Thyroid gland (tissue), 4 donors: ENCODE measurements at regions not wholly inside any gene's neighbourhood (a gene's known extent, or its start where the extent isn't known, plus 50 kb on each side); places are given as distances from the start of the nearest gene placed in this dataset.

Experiments
- DNase-seq, 2 donors: peaks; one replicate each; pipeline ENCODE4 v3.0.0-alpha.2; 2019
- H3K27ac ChIP-seq, 3 donors: fragments of 200-600 bp; sonication (generic); 1 replicate in 2 of 3; 2 replicates in 1 of 3; pipeline ENCODE4 v1.5.1; 2016 to 2019; ENCODE audit warnings: mild to moderate bottlenecking in 1 of 3, moderate library complexity in 1 of 3
- H3K27me3 ChIP-seq: fragments of 200-600 bp; sonication (generic); one replicate; pipeline ENCODE4 v1.5.1; 2019
- H3K36me3 ChIP-seq, 2 donors: fragments of 200-600 bp; sonication (generic); one replicate each; pipeline ENCODE4 v1.5.1; 2016 to 2019
- H3K4me1 ChIP-seq, 2 donors: fragments of 200-600 bp; sonication (generic); one replicate each; pipeline ENCODE4 v1.5.1; 2017 to 2019
- H3K4me3 ChIP-seq, 3 donors: fragments of 200-600 bp; sonication (generic); replicated peaks in 1 of 3; 1 replicate in 2 of 3; 2 replicates in 1 of 3; pipeline ENCODE4 v1.5.1; 2016; ENCODE audit warnings: mild to moderate bottlenecking in 1 of 3
- H3K9me3 ChIP-seq: fragments of 200-600 bp; sonication (generic); one replicate; pipeline ENCODE4 v1.5.1; 2017
- POLR2A ChIP-seq, 2 donors: fragments of 450-650 bp; IDR thresholded peaks; one replicate each; pipeline ENCODE4 v1.6.1; 2017; ENCODE audit warnings: antibody characterized with exemption in 2 of 2, mild to moderate bottlenecking in 2 of 2, moderate library complexity in 1 of 2
- WGBS, 2 donors: methylation state at CpG; one replicate each; pipeline ENCODE4 v1.1.5; 2017; 5-methylcytosine and 5-hydroxymethylcytosine counted together
- intact Hi-C: fragments of 100-400 bp; cut with DNase I; formaldehyde crosslinking; loops from one replicate; pipeline ENCODE4 v1.15.1; 2023
- TF ChIP-seq, protein P1 (sequence below), 6 experiments: fragments of 200-600 bp in 3 of 6; fragments of 450-650 bp in 3 of 6; sonication (generic) in 3 of 6; IDR thresholded peaks; one replicate each; pipeline ENCODE4 v1.5.1; 2016 to 2019; ENCODE audit warnings: antibody characterized with exemption in 6 of 6, mild to moderate bottlenecking in 2 of 6, inconsistent platforms in 1 of 6, moderate library complexity in 1 of 6

DNA sequence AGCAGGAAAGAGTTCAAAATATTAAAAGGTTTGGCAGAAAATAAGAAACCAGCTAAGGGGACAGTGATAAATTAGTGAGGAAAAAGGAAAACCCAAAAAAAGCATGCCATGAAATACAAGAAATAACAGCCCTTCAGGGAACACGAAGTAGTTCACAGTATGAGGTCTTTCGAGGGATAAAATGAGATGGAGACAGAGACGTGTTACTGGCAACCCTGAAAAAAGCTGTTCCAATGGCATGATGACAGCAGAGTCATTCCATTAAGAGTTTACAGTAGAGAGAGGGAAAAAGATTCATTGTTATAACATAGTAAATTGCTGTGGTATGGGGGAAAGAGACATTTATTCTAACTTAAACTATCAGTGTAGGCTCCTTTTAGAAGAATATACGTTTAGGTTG lies 391.2 kb downstream of the ANKRD7 start:
- DNase-seq, result no peak
- no peaks in the 10 kb centered on the region for H3K27me3 ChIP-seq
- H3K36me3 ChIP-seq, result no peaks in the 10 kb centered on the region
- intact Hi-C loops, result no loop called here
- no peak overlapping the region for H3K4me3 ChIP-seq
- H3K4me1 ChIP-seq, result no peaks in the 10 kb centered on the region
- H3K27ac ChIP-seq, result no peak overlapping the region
- no peaks in the 10 kb centered on the region for H3K9me3 ChIP-seq
- WGBS, 2 donors, result 66 to 67% methylated on average over 4 of the region's 4 CpGs
- TF ChIP-seq, protein P1, sequence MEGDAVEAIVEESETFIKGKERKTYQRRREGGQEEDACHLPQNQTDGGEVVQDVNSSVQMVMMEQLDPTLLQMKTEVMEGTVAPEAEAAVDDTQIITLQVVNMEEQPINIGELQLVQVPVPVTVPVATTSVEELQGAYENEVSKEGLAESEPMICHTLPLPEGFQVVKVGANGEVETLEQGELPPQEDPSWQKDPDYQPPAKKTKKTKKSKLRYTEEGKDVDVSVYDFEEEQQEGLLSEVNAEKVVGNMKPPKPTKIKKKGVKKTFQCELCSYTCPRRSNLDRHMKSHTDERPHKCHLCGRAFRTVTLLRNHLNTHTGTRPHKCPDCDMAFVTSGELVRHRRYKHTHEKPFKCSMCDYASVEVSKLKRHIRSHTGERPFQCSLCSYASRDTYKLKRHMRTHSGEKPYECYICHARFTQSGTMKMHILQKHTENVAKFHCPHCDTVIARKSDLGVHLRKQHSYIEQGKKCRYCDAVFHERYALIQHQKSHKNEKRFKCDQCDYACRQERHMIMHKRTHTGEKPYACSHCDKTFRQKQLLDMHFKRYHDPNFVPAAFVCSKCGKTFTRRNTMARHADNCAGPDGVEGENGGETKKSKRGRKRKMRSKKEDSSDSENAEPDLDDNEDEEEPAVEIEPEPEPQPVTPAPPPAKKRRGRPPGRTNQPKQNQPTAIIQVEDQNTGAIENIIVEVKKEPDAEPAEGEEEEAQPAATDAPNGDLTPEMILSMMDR (IDR thresholded peaks at IDR 0.05), result no peak
- no peak for TF ChIP-seq POLR2A (IDR thresholded peaks at IDR 0.05)

- H3K9me3 ChIP-seq, result no peaks in the 10 kb centered on the region
- H3K27ac ChIP-seq, result no peak overlapping the region
- intact Hi-C loops, result no loop called here
- H3K27me3 ChIP-seq, result no peaks in the 10 kb centered on the region
- no peak for DNase-seq
- TF ChIP-seq, protein P1 (IDR thresholded peaks at IDR 0.05), result no peak
- TF ChIP-seq POLR2A (IDR thresholded peaks at IDR 0.05), result no peak
- 77 to 84% methylated on average over 3 of the region's 3 CpGs for WGBS, 2 donors
- no peaks in the 10 kb centered on the region for H3K36me3 ChIP-seq
- no peak overlapping the region for H3K4me3 ChIP-seq
- no peaks in the 10 kb centered on the region for H3K4me1 ChIP-seq
Measured at GRCh38 chr7:118621810-118622360, 397.4 kb downstream of the ANKRD7 start.

- no peak for DNase-seq
- intact Hi-C loops, result no loop called here
- Histone ChIP-seq H3K9me3 (no peaks in the 10 kb centered on the region), H3K4me1 (no peaks in the 10 kb centered on the region), H3K27me3 (no peaks in the 10 kb centered on the region), H3K27ac (no peak overlapping the region), H3K4me3 (no peak overlapping the region), H3K36me3 (no peaks in the 10 kb centered on the region)
- 82 to 92% methylated on average over 4 of the region's 4 CpGs for WGBS, 2 donors
- TF ChIP-seq POLR2A (IDR thresholded peaks at IDR 0.05), result no peak
- TF ChIP-seq, protein P1 (IDR thresholded peaks at IDR 0.05), result no peak
Measured at GRCh38 chr7:118626739-118627138, 402.2 kb downstream of the ANKRD7 start.

DNA sequence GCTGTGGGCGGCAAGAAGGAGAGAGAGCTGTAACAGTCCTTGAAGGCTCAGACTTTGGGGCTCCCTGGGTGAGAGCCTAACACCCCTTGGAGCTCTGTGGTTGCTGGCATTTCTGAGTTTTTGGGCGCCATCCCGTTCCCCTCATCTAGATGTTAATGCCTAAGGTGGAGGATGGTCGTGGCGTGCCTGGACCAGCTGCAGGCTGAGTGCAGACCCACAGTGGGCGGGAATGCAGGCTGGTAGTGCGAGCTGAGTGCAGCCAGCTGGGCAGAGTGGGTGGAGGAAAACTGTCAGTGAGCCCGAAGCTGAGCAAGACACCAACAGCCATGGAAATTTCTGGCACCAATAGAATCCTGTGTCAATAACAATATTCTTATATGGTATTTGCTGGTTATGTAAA lies 403.0 kb downstream of the ANKRD7 start:
- TF ChIP-seq, protein P1 (IDR thresholded peaks at IDR 0.05), result no peak
- TF ChIP-seq POLR2A (IDR thresholded peaks at IDR 0.05), result no peak
- H3K27ac ChIP-seq, result no peak overlapping the region
- H3K4me1 ChIP-seq, result no peaks in the 10 kb centered on the region
- intact Hi-C loops, result no loop called here
- H3K4me3 ChIP-seq, result no peak overlapping the region
- H3K36me3 ChIP-seq, result no peaks in the 10 kb centered on the region
- 88 to 95% methylated on average over 8 of the region's 8 CpGs for WGBS, 2 donors
- no peaks in the 10 kb centered on the region for H3K9me3 ChIP-seq
- no peak for DNase-seq
- no peaks in the 10 kb centered on the region for H3K27me3 ChIP-seq

DNA sequence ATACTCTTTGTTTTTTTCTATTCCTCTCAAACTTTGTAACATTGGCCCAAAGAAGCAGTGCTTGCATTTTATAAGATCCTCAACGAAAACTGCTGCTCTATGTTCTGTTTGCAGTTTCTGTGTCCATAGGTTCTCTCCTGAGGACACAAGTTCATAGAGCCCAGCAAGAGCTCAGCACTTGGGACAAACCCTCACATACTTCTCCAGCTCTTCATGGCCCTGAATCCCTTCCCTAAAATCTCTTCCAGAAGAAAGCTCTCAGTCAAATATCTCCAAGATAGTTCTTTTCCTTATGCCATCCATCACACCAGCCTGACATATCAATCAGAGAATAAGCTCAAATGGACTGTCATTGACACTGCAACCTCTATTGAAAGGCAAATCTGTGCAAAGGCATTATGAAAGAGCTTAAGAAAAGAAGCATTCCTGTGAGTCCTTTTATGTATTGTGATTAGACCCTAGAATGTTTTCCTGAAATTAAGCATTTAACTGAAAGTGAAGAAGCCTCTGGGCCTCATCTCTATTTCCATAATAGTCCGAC lies 405.5 kb downstream of the ANKRD7 start:
- no peak overlapping the region for H3K4me3 ChIP-seq
- no peaks in the 10 kb centered on the region for H3K36me3 ChIP-seq
- no peaks in the 10 kb centered on the region for H3K27me3 ChIP-seq
- 26 to 37% methylated on average over 2 of the region's 2 CpGs for WGBS, 2 donors
- TF ChIP-seq, protein P1 (IDR thresholded peaks at IDR 0.05), result no peak
- TF ChIP-seq POLR2A (IDR thresholded peaks at IDR 0.05), result no peak
- H3K4me1 ChIP-seq, result no peaks in the 10 kb centered on the region
- DNase-seq, result no peak
- no peak overlapping the region for H3K27ac ChIP-seq
- no peaks in the 10 kb centered on the region for H3K9me3 ChIP-seq
- intact Hi-C loops, result no loop called here
